Stimulated activated CD8-positive, alpha-beta memory T cell treated with anti-CD3 and anti-CD28 coated beads, Interleukin-7, amount 100 ng/mL, for 4 hours (primary cell): ENCODE measurements at regions not wholly inside any gene's neighbourhood (a gene's known extent, or its start where the extent isn't known, plus 50 kb on each side); places are given as distances from the start of the nearest gene placed in this dataset.

ENCODE experiments used
- DNase-seq, 2 donors: peaks; one replicate each; pipeline ENCODE4 v3.0.0-alpha.2; 2020; ENCODE audit warnings: low read depth in 2 of 2

GRCh38 chr1:172952516-172952915, 98.2 kb downstream of the TNFSF18 start:
- DNase-seq = no peak

GRCh38 chr1:172954476-172955150, 96.1 kb downstream of the TNFSF18 start:
- no peak for DNase-seq

- no peak for DNase-seq
Observed at GRCh38 chr1:172955161-172955815, 95.5 kb downstream of the TNFSF18 start.

DNA sequence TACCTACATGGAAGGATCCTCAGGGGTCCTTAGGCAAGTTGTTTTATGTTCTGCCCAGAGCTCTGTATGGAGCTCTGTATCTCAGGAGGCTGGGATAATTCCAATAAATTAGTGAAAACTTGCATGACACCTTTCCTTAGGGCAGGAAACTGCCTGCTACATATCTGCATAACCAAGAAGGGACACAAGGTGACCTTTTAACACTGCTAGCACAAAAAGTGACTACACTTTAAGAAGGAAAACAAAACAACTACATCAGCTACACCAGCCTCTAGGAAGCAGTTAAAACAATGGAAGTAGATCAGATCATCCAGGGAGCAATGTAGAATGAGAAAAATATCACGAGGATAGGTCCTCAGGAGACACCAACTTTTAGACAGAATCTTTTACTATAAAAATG, 93.9 kb downstream of the TNFSF18 start:
- no peak for DNase-seq

DNA sequence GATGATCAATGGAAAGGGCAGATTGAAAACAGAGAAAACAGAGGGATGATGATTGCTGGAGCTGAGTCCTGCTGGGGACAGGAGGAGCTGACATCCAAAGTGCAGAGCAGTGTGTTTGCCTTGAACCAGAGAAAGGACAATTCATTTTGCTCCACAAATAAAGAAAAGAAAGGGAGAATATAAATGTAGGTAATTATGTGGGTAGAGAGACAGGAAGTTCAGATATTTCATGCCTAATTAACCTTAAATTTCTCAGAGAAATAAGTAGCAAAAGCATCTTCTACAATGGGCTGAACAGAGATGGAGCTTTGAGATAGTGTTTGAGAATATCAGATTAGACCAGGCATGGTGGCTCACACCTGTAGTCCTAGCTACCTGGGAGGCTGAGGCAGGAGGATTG, 93.2 kb downstream of the TNFSF18 start:
- DNase-seq = no peak

- DNase-seq = no peak
Observed at GRCh38 chr1:172959571-172959970, 91.2 kb downstream of the TNFSF18 start.

- no peak for DNase-seq
Observed at GRCh38 chr1:172960019-172960418, 90.7 kb downstream of the TNFSF18 start.

DNA sequence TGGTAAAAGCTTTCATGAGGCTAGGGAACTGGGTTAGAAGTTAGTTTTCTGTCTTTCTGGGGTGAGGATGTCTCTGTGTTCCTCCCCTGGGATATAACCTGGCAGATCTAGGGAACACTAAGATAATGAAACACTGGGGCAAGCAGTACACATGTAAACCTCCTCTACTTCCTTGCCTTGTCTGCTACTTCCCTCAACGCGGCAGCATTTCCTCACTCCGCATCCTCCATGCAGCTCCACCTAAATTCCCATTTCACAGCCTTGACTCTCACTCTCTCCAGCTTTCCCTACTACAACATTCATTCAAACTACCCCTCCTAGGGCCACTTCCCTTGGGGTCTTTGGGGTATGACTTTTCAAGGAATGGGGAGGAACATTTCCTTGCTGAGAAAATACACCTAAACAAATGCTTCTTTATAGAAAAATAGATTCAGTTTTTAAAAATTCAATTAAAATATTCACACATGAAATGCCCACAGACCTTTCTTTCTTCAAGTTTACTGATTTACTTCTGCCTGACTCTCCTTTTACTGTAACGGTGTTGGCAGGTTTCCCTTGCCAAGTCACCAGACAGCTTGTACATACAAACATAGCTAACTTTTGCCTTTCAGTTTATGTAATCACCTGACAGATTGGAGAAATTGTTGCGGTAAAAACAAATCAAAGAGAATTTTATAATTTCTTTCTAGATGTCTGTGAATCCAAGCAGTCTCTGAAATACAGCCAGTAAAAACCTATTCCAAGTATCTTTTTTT, 90.1 kb downstream of the TNFSF18 start:
- no peak for DNase-seq

DNA sequence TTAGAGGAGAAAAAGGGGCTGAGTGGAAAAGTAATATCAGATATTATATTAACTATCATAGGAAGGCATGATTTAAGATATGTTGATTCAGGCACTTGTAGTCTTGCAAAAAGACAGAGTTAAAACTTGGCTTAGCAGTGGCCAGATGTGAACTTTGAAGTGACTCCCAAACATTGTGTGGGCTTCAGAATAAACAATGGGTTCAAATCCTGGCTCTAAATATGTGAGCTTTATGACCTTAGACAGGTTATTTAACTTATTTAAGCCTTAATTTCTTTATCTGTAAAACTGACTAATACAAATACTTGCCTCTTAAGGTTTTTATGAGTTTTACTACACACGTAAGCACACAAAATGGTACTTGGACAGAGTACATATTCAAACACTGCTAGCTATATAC, 85.9 kb downstream of the TNFSF18 start:
- no peak for DNase-seq

- no peak for DNase-seq
Observed at GRCh38 chr1:172966844-172967540, 83.7 kb downstream of the TNFSF18 start.

- no peak for DNase-seq
Observed at GRCh38 chr1:172967936-172968335, 82.8 kb downstream of the TNFSF18 start.

DNA sequence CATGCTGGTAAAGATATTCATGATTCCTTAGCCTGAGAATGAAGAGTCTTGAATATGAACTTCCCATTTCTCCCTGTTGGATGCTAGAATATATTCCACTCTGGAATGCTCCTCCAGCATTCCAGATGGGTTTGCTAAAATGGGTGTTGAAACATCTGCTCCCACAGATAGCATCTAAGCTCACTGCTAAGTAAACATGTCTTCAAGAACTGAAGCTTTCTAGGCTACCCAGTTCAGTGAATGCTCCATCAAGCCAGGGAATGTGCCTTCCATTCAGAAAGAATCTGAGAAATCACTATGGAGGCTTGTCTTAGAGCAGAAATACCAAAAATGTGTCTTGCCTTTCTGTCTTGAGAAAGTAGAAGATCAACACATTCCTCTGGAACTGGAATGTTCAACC, 81.1 kb downstream of the TNFSF18 start:
- no peak for DNase-seq

DNA sequence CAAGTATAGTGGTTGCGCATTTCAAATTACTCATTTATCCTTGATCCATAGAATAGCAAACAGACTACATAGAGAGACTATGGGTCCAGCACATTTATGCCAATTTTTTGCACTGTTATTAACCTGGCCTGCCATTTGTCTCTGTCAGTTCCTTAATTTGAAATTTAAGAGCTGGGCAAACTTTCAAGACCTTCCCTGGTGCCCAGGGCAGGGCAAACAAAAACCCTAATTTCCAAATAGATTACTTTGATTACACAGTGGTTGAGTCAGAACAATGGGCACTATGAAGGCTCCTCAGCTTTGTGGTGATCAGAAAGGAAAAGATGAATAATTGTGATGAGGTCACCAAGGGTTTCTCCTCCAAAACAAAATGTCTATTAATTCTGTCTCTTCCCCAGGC, 80.6 kb downstream of the TNFSF18 start:
- no peak for DNase-seq

GRCh38 chr1:172971241-172971640, 79.5 kb downstream of the TNFSF18 start:
- DNase-seq = no peak

DNA sequence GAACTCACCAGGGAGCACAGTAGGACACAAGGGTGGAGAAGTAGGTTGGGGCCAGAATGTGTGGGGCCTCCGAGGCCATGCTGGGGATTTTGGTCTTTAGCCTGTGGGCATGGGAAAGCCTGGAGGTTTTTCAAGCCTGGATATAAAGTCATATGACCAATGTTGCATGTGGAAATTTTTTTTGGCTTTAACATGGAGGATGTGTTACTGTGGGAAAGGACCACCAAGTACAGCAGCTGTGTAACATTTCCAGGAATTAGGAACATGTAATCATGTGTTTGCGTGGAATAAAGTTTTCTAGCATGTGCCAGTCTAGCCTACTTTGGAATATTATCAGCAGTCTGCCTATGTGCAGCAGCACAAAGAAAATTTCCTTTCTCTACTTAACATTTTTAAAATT, 78.5 kb downstream of the TNFSF18 start:
- DNase-seq = no peak

DNA sequence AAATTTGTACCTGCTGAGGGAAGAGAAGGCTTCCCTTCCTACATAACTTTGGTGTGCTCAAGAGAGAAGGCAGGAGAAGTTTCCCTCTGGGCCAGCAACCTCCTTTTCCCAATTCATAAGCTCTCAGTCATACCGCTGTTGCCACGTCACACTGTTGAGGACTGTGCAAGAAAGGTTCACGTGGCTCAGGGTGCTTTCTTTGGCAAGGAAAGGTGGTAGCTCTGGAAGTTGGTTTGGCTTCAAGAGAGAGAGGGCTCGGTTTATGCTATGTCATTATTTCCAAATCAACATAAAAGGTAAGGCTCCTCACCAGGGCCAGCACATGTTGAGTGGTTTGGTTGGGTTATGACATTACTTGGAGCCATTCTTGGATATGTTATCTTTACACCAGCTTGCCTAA, 77.3 kb downstream of the TNFSF18 start:
- no peak for DNase-seq

GRCh38 chr1:172976222-172977041, 74.3 kb downstream of the TNFSF18 start:
- DNase-seq = no peak

- no peak for DNase-seq
Observed at GRCh38 chr1:172977296-172978017, 73.3 kb downstream of the TNFSF18 start.

GRCh38 chr1:172978595-172978994, 72.1 kb downstream of the TNFSF18 start:
- DNase-seq = no peak

DNA sequence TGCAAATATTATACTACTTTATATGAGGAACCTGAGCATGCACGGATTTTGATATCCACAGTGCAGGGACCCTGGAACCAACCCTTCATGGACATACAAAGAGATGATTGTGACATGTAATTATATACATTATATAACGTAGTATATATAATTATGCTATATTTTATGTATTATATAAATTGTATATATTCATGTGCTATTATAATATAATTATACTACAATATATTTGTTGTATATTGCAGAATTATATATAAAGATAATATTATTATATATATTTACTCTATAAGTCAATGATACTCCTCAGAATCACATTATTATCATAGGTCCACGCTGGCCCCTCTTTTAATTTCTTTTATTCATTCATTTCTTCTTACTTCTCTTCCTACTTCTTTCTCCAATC, 70.9 kb downstream of the TNFSF18 start:
- DNase-seq = no peak

GRCh38 chr1:172980456-172980855, 70.3 kb downstream of the TNFSF18 start:
- DNase-seq = no peak
